HG02884 (cell line): ENCODE measurements at regions not wholly inside any gene's neighbourhood (a gene's known extent, or its start where the extent isn't known, plus 50 kb on each side); places are given as distances from the start of the nearest gene placed in this dataset.
"Not testable (repeated sequence)": the region's sequence is repeated elsewhere in the genome, so short reads cannot be mapped to it uniquely, and the experiment has no call there.

Experiments
- ATAC-seq: cut with Tn5 transposase; IDR thresholded peaks from one replicate; pipeline ENCODE4 v1.9.1; 2021; ENCODE audit warnings: mild to moderate bottlenecking, moderate library complexity; ENCODE audit not compliant: unreplicated experiment

DNA sequence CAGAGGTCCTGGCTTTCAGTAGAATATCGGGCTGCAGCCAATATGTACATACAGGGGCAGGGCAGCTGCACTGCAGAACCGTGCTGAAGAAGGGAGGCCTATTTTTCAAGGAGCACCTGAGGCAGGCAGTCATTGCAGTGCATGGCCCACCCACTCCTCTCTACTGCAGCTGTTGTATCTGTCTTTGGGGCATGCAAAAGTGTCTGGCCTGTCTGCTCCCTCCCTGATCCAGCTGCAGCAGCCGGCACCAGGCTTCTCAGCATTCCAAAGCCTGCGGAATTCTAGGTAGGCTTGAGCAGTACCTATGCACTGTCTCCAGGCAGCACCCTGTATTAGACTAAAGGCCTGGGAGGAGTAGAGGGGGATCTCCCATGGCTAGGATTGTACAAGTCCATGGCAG, 415.2 kb upstream of the MAGEB16 start:
- no peak for ATAC-seq

- no peak for ATAC-seq
Observed at GRCh38 chrX:35392232-35392631, 405.9 kb upstream of the MAGEB16 start.

- ATAC-seq: no peak
Observed at GRCh38 chrX:35406386-35406785, 391.8 kb upstream of the MAGEB16 start.

DNA sequence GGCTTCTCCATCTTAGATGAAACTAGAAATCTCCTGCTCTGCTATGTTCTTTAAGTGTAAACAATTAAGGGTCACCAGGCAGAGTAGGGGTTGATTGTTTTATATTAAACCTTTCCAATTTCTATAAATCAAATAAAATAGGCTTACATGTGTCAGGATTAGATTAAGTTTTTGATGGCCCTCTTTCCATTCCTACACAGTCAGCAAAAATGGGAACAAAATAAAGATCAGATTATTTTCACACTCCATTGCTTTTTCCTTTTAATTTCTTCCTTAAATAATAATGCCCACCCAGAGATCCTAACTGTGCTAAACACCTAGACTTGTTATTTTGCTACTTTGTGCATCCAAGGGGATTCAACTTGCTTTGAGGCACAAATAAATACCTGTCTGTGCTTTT, 381.4 kb upstream of the MAGEB16 start:
- no peak for ATAC-seq

DNA sequence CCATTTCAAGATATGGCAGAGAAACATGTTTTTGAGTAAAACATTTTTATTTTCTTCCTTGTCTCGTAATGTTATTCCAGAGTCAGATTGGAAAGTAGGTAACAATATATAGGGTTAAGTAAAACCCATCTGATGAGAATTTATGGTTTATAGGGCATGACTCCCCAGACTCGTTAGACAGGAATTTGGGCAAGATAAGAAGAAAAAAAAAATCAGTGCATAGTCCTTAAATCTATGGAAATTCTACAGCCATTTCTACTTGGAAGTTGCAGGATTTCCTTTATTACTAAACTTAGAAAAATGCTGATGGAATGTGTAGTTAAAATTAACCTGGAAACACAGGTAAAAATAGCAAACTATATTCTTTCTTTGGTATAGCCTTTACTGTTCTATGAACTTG, 366.1 kb upstream of the MAGEB16 start:
- no peak for ATAC-seq

- no peak for ATAC-seq
Observed at GRCh38 chrX:35439034-35439660, 359.0 kb upstream of the MAGEB16 start.

DNA sequence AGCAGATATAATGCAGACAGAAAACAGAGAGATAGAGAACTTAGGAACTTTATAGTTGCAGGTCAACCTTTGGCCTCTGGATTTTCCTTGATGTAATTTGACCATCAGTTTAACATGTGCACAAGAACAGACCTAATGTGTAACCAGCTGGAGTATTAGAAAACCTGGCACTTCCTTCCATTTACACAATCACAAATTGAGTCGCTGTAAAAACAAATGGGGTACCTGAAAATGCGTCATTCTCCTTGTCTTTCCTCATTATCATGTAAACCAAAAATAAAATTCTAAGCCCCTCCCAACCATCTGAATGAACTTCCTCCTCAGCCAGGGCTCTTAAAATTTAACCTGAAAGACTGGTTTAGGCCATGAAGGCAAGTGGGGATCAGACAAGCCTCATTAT, 358.4 kb upstream of the MAGEB16 start:
- no peak for ATAC-seq

DNA sequence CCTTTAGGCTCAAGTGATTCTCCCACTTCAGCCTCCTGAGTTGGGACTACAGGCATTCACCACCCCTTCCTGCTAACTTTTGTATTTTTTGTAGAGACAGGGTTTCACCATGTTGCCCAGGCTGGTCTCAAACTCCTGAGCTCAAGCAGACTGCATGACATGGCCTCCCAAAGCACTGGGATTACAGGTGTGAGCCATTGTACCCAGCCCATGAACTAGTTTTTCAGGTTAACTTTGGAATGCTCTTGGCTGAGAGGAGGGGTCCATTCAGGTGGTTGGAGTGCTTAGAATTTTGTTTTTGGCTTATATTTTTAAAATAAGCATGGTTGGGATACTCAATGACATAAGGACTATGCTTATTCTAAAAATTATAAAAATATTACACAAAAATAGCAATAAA, 355.7 kb upstream of the MAGEB16 start:
- no peak for ATAC-seq

- ATAC-seq: not testable (repeated sequence)
Observed at GRCh38 chrX:35443091-35443582, 355.0 kb upstream of the MAGEB16 start.

GRCh38 chrX:35444671-35445355, 353.3 kb upstream of the MAGEB16 start:
- ATAC-seq: no peak

GRCh38 chrX:35445912-35446311, 352.2 kb upstream of the MAGEB16 start:
- ATAC-seq: no peak

DNA sequence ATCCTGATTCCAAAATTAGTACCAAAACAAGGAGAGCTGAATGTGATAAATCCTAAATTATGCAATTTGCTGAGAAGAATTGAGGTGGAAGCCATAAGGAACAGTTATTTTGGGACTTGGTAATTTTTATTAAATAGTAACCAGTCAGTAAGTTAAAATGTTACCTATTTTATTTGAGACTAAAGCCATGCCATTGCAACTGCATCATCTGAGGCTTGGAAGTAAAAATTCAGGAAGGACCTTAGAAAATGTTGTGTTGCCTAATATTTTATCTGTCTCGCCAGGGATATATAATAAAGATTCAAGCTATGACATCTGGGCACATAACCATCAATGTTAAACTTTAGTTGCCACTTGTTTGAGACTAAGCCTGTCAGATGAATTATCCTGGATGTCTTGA, 341.3 kb upstream of the MAGEB16 start:
- ATAC-seq: no peak

GRCh38 chrX:35458142-35458541, 340.0 kb upstream of the MAGEB16 start:
- ATAC-seq: no peak

DNA sequence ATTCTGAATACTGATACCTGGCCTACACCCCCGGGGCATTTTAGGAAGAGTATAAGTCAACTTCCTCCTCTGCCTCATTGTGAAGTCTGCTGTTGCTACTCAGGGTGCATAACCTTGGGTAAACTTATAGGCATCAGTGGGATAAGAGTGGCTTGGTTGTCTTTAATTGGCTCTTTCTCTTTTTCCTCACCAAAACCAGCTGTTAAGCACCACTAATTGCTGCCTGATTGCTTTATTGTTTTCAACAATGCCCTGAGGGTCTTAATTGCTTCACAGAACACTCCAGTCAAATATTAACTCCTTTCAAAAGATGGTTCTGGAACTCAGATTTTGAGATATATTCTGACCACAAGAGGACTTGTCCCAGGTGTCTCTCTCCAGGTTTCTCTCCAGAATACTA, 337.0 kb upstream of the MAGEB16 start:
- no peak for ATAC-seq

DNA sequence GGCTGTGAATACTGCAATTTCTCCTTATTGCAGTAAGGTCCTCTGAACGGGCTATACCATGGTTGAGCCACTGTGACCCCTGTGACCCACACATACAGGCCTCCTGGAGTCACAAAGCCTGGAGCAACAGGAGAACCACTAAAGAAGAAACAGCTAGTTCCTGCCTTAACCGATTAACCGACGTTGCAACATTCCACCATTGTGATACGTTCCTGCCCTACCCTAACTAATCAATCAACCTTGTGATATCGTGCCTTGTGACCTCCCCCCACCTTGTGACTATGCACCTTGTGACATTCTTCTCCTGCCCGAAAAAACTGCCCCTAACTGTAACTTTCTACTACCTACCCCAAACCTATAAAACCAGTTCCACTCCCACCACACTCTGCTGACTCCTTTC, 301.5 kb upstream of the MAGEB16 start:
- not testable (repeated sequence) for ATAC-seq

DNA sequence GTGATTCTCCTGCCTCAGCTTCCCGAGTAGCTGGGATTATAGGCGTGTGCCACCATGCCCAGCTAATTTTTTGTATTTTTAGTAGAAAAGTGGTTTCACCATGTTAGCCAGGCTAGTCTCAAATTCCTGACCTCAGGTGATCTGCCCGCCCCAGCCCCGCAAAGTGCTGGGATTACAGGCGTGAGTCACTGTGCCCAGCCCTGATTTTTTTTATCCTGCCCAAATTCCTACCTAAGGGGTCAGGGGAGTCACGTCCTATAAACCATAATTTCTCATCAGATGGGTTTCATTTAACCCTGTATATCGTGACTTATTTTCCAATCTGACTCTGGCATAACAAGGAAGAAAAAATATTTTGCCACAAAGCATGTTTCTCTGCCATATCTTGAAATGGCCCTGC, 300.7 kb upstream of the MAGEB16 start:
- ATAC-seq: not testable (repeated sequence)

DNA sequence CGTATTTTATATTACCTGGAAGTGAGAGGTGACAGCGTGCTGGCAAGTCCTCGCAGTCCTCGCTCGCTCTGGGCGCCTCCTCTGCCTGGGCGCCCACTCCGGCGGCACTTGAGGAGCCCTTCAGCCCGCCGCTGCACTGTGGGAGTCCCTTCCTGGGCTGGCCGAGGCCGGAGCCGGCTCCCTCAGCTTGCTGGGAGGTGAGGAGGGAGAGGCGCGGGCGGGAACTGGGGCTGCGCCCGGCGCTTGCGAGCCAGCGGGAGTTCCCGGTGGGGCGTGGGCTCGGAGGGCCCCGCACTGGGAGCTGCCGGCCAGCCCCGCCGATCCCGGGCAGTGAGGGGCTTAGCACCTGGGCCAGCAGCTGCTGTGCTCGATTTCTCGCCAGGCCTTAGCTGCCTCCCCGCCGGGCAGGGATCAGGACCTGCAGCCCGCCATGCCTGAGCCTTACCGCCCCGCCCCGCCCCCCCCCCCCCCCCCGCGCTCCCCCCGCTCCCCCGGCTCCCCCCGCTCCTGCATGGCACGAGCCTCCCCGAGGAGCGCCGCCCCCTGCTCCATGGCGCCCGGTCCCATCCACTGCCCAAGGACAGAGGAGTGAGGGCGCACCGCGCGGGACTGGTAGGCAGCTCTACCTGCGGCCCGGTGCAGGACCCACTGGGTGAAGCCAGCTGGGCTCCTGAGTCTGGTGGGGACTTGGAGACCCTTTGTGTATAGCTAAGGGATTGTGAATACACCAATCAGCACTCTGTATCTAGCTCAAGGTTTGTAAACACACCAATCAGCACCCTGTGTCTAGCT, 298.9 kb upstream of the MAGEB16 start:
- ATAC-seq: no peak

DNA sequence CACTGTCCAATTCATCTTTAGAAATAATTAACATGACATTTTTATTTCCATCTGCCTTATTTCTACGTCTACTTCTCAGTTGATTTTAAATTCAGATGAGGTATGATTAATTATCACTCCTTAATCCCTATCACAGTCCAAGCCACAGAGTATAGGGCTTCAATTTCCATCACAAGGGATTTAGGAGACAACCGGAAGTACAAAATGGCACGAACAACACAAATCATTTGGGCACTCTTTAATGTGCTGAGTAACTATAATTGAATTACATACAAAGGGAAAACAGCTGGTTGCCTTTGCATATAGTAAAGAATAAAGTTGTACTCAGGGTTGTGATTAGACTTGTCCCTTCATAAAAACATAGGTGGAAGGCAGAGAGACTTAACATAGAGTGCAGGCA, 290.4 kb upstream of the MAGEB16 start:
- ATAC-seq: no peak

- ATAC-seq: not testable (repeated sequence)
Observed at GRCh38 chrX:35548003-35548402, 250.1 kb upstream of the MAGEB16 start.

DNA sequence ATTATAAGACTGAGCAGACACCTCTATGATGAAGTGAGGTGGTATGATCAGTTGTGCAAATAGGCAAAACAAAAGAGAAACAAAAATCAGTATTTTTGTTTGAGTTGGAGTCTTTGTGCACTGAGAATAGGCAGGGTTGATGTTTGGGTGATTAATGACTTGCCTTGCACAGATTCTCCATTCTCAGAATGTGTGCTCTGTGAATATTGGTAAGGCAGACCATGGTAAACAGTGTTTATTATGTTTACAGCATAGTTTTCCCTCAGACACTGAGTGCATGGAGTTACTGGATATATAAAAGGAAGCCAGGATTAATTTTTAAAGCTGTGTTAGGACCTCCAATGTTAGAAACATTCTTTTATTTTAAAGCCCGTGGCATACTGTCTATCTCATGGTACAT, 240.2 kb upstream of the MAGEB16 start:
- ATAC-seq: no peak

DNA sequence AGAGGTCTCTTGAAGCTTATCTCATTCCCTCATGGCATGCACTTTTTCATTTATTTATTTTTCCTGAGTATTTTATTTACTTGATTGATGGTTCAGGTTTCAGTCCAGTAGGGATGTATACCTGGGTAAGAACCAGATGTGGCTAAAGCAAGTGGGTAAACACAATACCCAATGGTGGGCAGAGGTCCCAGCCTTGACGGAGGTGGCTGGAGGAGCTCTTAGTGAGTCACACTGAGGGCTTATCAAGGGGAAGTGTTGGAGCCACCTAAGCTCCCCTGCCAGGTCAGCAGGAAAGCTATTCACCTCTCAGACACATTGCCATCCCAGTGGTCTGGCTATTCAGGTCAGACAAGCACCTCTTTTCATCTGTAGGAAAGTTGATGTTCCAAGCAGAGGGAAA, 236.2 kb upstream of the MAGEB16 start:
- no peak for ATAC-seq

- no peak for ATAC-seq
Observed at GRCh38 chrX:35562395-35562794, 235.7 kb upstream of the MAGEB16 start.
